ENCODE measurements at regions not wholly inside any gene's neighbourhood (a gene's known extent, or its start where the extent isn't known, plus 50 kb on each side); places are given as distances from the start of the nearest gene placed in this dataset.

DNA sequence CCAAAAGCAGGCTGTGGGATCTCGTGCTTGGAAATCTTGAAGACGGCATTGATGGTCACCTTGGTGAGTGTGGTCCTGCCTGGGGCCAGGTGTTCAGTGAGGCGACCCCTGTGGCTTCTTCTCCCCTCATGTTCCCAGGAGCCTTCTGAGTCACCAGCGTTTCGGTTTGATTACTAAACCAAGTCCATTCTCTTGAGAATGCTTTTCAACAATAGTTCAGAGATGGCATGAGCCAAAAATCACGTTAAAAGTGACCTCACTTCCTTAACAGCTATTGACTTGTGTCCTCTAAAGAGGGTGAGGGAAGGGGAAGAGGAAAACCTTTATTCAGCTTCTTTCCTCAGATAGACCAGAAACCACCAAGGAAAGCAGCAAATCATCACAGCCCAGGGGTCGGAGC, 315.2 kb downstream of the GATA3 start:
- no peak overlapping the region for H3K27ac Mint-ChIP-seq (ENCODE audit: unreplicated experiment)
- H3K4me1 Mint-ChIP-seq (ENCODE audit: unreplicated experiment), result no peaks in the 10 kb centered on the region
- peaks cover 2% of the 10 kb centered on the region for H3K27me3 Mint-ChIP-seq (ENCODE audit: unreplicated experiment)
- no peak overlapping the region for H3K4me3 Mint-ChIP-seq (ENCODE audit: unreplicated experiment)
- H3K36me3 Mint-ChIP-seq (ENCODE audit: low read depth, unreplicated experiment), result no peaks in the 10 kb centered on the region
- H3K9me3 Mint-ChIP-seq (ENCODE audit: unreplicated experiment), result no peaks in the 10 kb centered on the region
- TF ChIP-seq CTCF (IDR thresholded peaks at IDR 0.05; ENCODE audit: unreplicated experiment), result no peak
- DNase-seq (ENCODE audit: low spot score), result no peak

DNA sequence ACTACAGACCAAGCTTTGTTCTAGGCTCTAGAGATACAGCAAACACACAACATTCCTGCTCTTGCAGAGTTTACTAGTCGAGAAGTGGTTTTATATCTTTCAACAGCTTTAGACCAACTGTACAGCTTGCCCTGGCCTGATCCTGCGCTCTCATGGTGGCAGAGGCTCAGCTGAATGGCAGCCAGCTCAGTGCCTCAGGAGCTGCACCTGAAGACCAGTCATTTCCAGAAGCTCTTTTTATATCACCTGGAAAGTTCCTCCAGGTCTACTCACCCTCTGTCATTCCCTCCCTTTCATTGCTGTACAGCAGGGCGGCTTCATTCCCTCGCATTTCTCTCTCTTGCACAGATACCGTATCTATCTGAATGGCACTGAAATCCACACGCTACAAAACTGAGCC, 319.8 kb downstream of the GATA3 start:
- no peaks in the 10 kb centered on the region for H3K36me3 Mint-ChIP-seq (ENCODE audit: low read depth, unreplicated experiment)
- no peak overlapping the region for H3K4me3 Mint-ChIP-seq (ENCODE audit: unreplicated experiment)
- peaks cover 2% of the 10 kb centered on the region for H3K27me3 Mint-ChIP-seq (ENCODE audit: unreplicated experiment)
- no peak for DNase-seq (ENCODE audit: low spot score)
- H3K27ac Mint-ChIP-seq (ENCODE audit: unreplicated experiment), result no peak overlapping the region
- peaks cover 15% of the 10 kb centered on the region for H3K4me1 Mint-ChIP-seq (ENCODE audit: unreplicated experiment)
- TF ChIP-seq CTCF (IDR thresholded peaks at IDR 0.05; ENCODE audit: unreplicated experiment), result no peak
- H3K9me3 Mint-ChIP-seq (ENCODE audit: unreplicated experiment), result no peaks in the 10 kb centered on the region

- DNase-seq (ENCODE audit: low spot score), result no peak
- Mint-ChIP-seq H3K9me3 (ENCODE audit: unreplicated experiment) (no peaks in the 10 kb centered on the region), H3K4me3 (ENCODE audit: unreplicated experiment) (no peak overlapping the region), H3K4me1 (ENCODE audit: unreplicated experiment) (peaks cover 15% of the 10 kb centered on the region), H3K27me3 (ENCODE audit: unreplicated experiment) (peaks cover 2% of the 10 kb centered on the region), H3K27ac (ENCODE audit: unreplicated experiment) (no peak overlapping the region), H3K36me3 (ENCODE audit: low read depth, unreplicated experiment) (no peaks in the 10 kb centered on the region)
- no peak for TF ChIP-seq CTCF (IDR thresholded peaks at IDR 0.05; ENCODE audit: unreplicated experiment)
These were observed 320.6 kb downstream of the GATA3 start for GRCh38 chr10:8375137-8375536.

DNA sequence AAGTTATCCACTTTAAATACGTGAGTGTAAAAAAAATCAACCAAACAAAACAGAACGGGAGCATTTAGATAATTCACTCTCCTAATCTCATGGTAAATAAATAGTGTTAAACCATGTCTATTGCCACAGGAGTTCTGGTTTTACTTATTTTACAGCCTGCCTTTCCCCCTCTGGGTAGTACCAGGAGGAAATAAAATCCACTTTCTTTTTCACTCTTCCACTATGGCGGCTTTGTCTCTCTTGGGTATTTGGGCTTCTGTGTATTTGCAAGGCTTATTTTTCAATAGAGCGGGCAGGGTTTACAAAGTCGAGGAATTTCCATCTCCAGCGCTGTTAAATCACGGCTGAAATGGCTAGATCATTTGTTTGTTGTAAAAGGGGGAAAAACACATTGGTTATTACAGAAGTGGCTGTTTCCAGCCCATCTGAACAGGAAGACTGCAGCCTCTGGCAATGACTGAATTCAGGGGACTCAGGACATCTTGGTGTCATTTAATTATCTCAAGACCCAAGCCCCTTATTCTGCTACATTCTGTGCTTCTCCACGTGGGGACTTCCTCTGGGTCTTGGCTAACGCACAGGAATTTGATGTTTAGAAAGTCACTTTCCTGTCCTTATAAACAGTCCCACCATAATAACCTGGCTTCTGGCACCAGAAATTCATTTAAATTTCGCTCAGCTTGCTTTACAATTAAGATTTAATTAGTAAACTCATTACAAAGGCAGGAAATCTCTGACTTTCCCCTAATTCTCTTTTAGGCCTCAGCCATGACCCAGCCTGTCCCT, 323.9 kb downstream of the GATA3 start:
- no peak overlapping the region for H3K27ac Mint-ChIP-seq (ENCODE audit: unreplicated experiment)
- no peaks in the 10 kb centered on the region for H3K27me3 Mint-ChIP-seq (ENCODE audit: unreplicated experiment)
- no peak for DNase-seq (ENCODE audit: low spot score)
- TF ChIP-seq CTCF (IDR thresholded peaks at IDR 0.05; ENCODE audit: unreplicated experiment), result no peak
- H3K4me3 Mint-ChIP-seq (ENCODE audit: unreplicated experiment), result no peak overlapping the region
- no peaks in the 10 kb centered on the region for H3K9me3 Mint-ChIP-seq (ENCODE audit: unreplicated experiment)
- H3K4me1 Mint-ChIP-seq (ENCODE audit: unreplicated experiment), result peaks cover 24% of the 10 kb centered on the region
- no peaks in the 10 kb centered on the region for H3K36me3 Mint-ChIP-seq (ENCODE audit: low read depth, unreplicated experiment)
